GM12878 (cell line): ENCODE measurements at regions not wholly inside any gene's neighbourhood (a gene's known extent, or its start where the extent isn't known, plus 50 kb on each side); places are given as distances from the start of the nearest gene placed in this dataset.

Experiments
- ATAC-seq: fragments of 200-7000 bp; cut with Tn5 transposase; 3 replicates; pipeline ENCODE4 v1.9.1; 2020; ENCODE audit warnings: mild to moderate bottlenecking, moderate library complexity
- BruUV-seq: library from RNA; stranded (reverse); fragments of 400-500 nt; replicated peaks from 2 replicates; lab custom pipeline; 2021; lab: Mats Ljungman, UMichigan
- CTCF ChIA-PET: fragments of 300-600 bp; sonication (Branson Sonifier 250); formaldehyde crosslinking; extraction: SDS; loops from one replicate; lab custom pipeline; 2021; ENCODE audit warnings: inconsistent platforms; lab: Yijun Ruan, JAX
- POLR2A ChIA-PET: fragments of 350-600 bp; formaldehyde crosslinking; extraction: SDS; loops from one replicate; lab custom pipeline; 2021; ENCODE audit warnings: inconsistent platforms; lab: Charles Lee
- RAD21 ChIA-PET: fragments of 300-600 bp; sonication (Branson Sonifier 250); formaldehyde crosslinking; loops from one replicate; lab custom pipeline; 2023; ENCODE audit warnings: antibody characterized with exemption; ENCODE audit not compliant: unreplicated experiment; lab: Charles Lee
- SMC1A ChIA-PET: fragments of 300-600 bp; sonication (Branson Sonifier 250); formaldehyde crosslinking; loops from one replicate; lab custom pipeline; 2023; ENCODE audit not compliant: unreplicated experiment, uncharacterized antibody; lab: Charles Lee
- DNase-seq: peaks from one replicate; pipeline ENCODE4 v3.0.0-alpha.2; 2011; ENCODE audit warnings: low read depth, low spot score
- FAIRE-seq: peaks from 3 replicates; lab custom pipeline; 2011; peaks lifted over from hg19 to GRCh38; lab: Jason Lieb, UNC
- H2AFZ ChIP-seq: 2 replicates; pipeline ENCODE4 v1.6.0; 2011; ENCODE audit warnings: low read depth, low read length, control low read depth; ENCODE audit not compliant: control insufficient read depth
- H3K27ac ChIP-seq: 2 replicates; pipeline ENCODE4 v1.5.1; 2011; ENCODE audit warnings: control low read depth; ENCODE audit not compliant: control insufficient read depth, insufficient read depth
- H3K27me3 ChIP-seq, 2 experiments: replicated peaks in 1 of 2; 2 replicates each; pipeline versions ENCODE4 v1.6.0 to v1.6.1; 2011; ENCODE audit warnings: low read length in 1 of 2; ENCODE audit not compliant: control insufficient read depth in 2 of 2, insufficient read depth in 2 of 2
- H3K36me3 ChIP-seq, 2 experiments: 2 replicates each; pipeline ENCODE4 v1.5.1; 2011; ENCODE audit warnings: low read length in 1 of 2; ENCODE audit not compliant: control insufficient read depth in 2 of 2, insufficient read depth in 2 of 2
- H3K4me1 ChIP-seq: 2 replicates; pipeline ENCODE4 v1.6.1; 2011; ENCODE audit warnings: mild to moderate bottlenecking, low read length, moderate library complexity, mixed read lengths; ENCODE audit not compliant: control insufficient read depth, insufficient read depth
- H3K4me2 ChIP-seq: 2 replicates; pipeline ENCODE4 v1.6.0; 2011; ENCODE audit warnings: control low read depth; ENCODE audit not compliant: control insufficient read depth, insufficient read depth
- H3K4me3 ChIP-seq: fragments of 200-600 bp; sonication (generic); 2 replicates; pipeline ENCODE4 v1.5.1; 2016
- H3K79me2 ChIP-seq: 2 replicates; pipeline ENCODE4 v1.6.0; 2011; ENCODE audit warnings: low read length; ENCODE audit not compliant: control insufficient read depth, insufficient read depth
- H3K9ac ChIP-seq: 2 replicates; pipeline ENCODE4 v1.8.0; 2011; ENCODE audit warnings: low read length, control low read depth, mixed read lengths; ENCODE audit not compliant: control insufficient read depth, insufficient read depth
- H3K9me3 ChIP-seq: replicated peaks from 3 replicates; pipeline ENCODE4 v1.5.1; 2011; ENCODE audit warnings: mild to moderate bottlenecking, low read length; ENCODE audit not compliant: control insufficient read depth, insufficient read depth
- H4K20me1 ChIP-seq: 2 replicates; pipeline ENCODE4 v1.6.0; 2011; ENCODE audit not compliant: control insufficient read depth, insufficient read depth
- ASH2L ChIP-seq: fragments of 300-600, 200-600 bp; sonication (generic); IDR thresholded peaks from 2 replicates; pipeline ENCODE4 v1.6.1; 2017; ENCODE audit warnings: low read depth, mild to moderate bottlenecking, borderline replicate concordance
- BMI1 ChIP-seq: fragments of 450-650 bp; IDR thresholded peaks from 2 replicates; pipeline ENCODE4 v1.6.1; 2016; ENCODE audit warnings: mild to moderate bottlenecking, moderate library complexity, borderline replicate concordance
- NR2F1 ChIP-seq: fragments of 450-650 bp; conservative IDR thresholded peaks from 2 replicates; pipeline ENCODE4 v1.6.1; 2017; ENCODE audit warnings: mild to moderate bottlenecking
- POLR2AphosphoS5 ChIP-seq: IDR thresholded peaks from 2 replicates; pipeline ENCODE4 v1.6.1; 2011; ENCODE audit warnings: mild to moderate bottlenecking, low read length, inconsistent platforms
- RAD51 ChIP-seq: fragments of 450-650 bp; IDR thresholded peaks from 2 replicates; pipeline ENCODE4 v1.6.1; 2016; ENCODE audit warnings: moderate library complexity, mild to moderate bottlenecking, inconsistent platforms
- SMAD5 ChIP-seq: IDR thresholded peaks from 2 replicates; pipeline ENCODE4 v1.6.1; 2016; ENCODE audit warnings: antibody characterized with exemption, low read depth
- SPI1 ChIP-seq: IDR thresholded peaks from 2 replicates; pipeline ENCODE4 v1.6.1; 2011; ENCODE audit warnings: low read depth, mild to moderate bottlenecking, low read length, moderate library complexity, borderline replicate concordance; ENCODE audit not compliant: insufficient read depth
- TBL1XR1 ChIP-seq: IDR thresholded peaks from 2 replicates; pipeline ENCODE4 v1.6.1; 2012; ENCODE audit warnings: low read depth, low read length, improper control_type of control experiment
- USF2 ChIP-seq: IDR thresholded peaks from 2 replicates; pipeline ENCODE4 v1.6.1; 2011; ENCODE audit warnings: low read depth, low read length, improper control_type of control experiment, borderline replicate concordance
- WGBS: methylation state at CpG from one replicate; pipeline ENCODE4 v1.1.6; 2016; ENCODE audit warnings: low lambda C conversion rate; ENCODE audit not compliant: insufficient replicate concordance, insufficient coverage; ENCODE audit errors: missing lambda C conversion rate; 5-methylcytosine and 5-hydroxymethylcytosine counted together
- in situ Hi-C: fragments of 300-500 bp; cut with MboI; formaldehyde crosslinking; loops from 9 replicates; pipeline ENCODE4 v1.14.3; 2018; ENCODE audit warnings: mixed read lengths
- intact Hi-C: fragments of 100-400 bp; cut with micrococcal nuclease; formaldehyde crosslinking; loops from one replicate; pipeline ENCODE4 v1.14.2; 2022; ENCODE audit not compliant: unreplicated experiment
- TF ChIP-seq, protein P1 (sequence below): fragments of 450-650 bp; IDR thresholded peaks from 2 replicates; pipeline ENCODE4 v1.6.1; 2017; ENCODE audit warnings: mild to moderate bottlenecking
- TF ChIP-seq, protein P2 (sequence below): fragments of 450-650 bp; IDR thresholded peaks from 2 replicates; pipeline ENCODE4 v1.6.1; 2017; ENCODE audit warnings: low read depth, mild to moderate bottlenecking, moderate library complexity

DNA sequence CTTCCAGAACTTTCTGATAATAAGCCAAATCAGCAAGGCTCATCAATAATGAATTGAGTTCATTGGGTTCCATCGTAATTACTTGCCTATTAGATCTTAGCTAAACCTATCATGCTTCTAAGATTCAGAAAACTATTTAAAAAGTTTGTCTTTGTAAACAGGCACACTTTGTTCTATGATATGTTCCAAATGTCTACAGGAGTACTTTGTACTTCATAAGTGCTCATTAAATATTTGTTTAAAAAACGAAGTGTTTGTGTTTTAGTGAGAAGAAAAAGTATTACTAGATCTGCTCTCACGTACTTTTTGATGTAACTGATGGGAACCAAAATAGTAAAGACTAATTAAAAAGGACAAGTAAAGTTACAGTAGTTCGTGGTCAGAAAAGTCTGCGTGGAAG lies 172.8 kb upstream of the FLRT2 start:
- no TSS peak for BruUV-seq
- Histone ChIP-seq H3K27me3 (no peaks in the 10 kb centered on the region), H3K4me2 (no peak overlapping the region), H3K9ac (no peak overlapping the region), H4K20me1 (no peaks in the 10 kb centered on the region), H3K4me3 (no peak overlapping the region), H3K9me3 (no peaks in the 10 kb centered on the region; the same call in 2 of the 3 replicates), H3K27ac (no peak overlapping the region), H2AFZ (no peak overlapping the region), H3K79me2 (no peaks in the 10 kb centered on the region), H3K4me1 (no peaks in the 10 kb centered on the region), H3K36me3 (no peaks in the 10 kb centered on the region)
- intact Hi-C loops, result no loop called here
- ATAC-seq (no peak), DNase-seq (no peak), FAIRE-seq (no peak)
- ChIA-PET RAD21 (no interaction called here), SMC1A (no interaction called here), POLR2A (no interaction called here), CTCF (no interaction called here)
- in situ Hi-C loops, result no loop called here
- 0% methylated on average over 5 of the region's 5 CpGs for WGBS
- TF ChIP-seq POLR2AphosphoS5 (no peak), NR2F1 (no peak)

- Histone ChIP-seq H4K20me1 (no peaks in the 10 kb centered on the region), H3K36me3 (no peaks in the 10 kb centered on the region), H3K4me1 (no peaks in the 10 kb centered on the region), H3K27me3 (no peaks in the 10 kb centered on the region), H3K9ac (no peak overlapping the region), H3K9me3 (no peaks in the 10 kb centered on the region; the same call in 2 of the 3 replicates), H2AFZ (no peak overlapping the region), H3K79me2 (no peaks in the 10 kb centered on the region), H3K27ac (no peak overlapping the region), H3K4me2 (no peak overlapping the region), H3K4me3 (no peak overlapping the region)
- RAD21 ChIA-PET, result no interaction called here
- ATAC-seq, result no peak
- POLR2A ChIA-PET, result no interaction called here
- no peak for FAIRE-seq
- CTCF ChIA-PET, result no interaction called here
- no peak for DNase-seq
- SMC1A ChIA-PET, result no interaction called here
- intact Hi-C loops, result no loop called here
- no TSS peak for BruUV-seq
- WGBS, result 0% methylated on average over 1 of the region's 1 CpG
- in situ Hi-C loops, result no loop called here
- TF ChIP-seq BMI1 (no peak), USF2 (no peak), ASH2L (no peak), SPI1 (no peak), RAD51 (no peak), SMAD5 (no peak), TBL1XR1 (no peak)
- TF ChIP-seq, protein P1, sequence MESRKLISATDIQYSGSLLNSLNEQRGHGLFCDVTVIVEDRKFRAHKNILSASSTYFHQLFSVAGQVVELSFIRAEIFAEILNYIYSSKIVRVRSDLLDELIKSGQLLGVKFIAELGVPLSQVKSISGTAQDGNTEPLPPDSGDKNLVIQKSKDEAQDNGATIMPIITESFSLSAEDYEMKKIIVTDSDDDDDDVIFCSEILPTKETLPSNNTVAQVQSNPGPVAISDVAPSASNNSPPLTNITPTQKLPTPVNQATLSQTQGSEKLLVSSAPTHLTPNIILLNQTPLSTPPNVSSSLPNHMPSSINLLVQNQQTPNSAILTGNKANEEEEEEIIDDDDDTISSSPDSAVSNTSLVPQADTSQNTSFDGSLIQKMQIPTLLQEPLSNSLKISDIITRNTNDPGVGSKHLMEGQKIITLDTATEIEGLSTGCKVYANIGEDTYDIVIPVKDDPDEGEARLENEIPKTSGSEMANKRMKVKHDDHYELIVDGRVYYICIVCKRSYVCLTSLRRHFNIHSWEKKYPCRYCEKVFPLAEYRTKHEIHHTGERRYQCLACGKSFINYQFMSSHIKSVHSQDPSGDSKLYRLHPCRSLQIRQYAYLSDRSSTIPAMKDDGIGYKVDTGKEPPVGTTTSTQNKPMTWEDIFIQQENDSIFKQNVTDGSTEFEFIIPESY, result no peak
- TF ChIP-seq, protein P2, sequence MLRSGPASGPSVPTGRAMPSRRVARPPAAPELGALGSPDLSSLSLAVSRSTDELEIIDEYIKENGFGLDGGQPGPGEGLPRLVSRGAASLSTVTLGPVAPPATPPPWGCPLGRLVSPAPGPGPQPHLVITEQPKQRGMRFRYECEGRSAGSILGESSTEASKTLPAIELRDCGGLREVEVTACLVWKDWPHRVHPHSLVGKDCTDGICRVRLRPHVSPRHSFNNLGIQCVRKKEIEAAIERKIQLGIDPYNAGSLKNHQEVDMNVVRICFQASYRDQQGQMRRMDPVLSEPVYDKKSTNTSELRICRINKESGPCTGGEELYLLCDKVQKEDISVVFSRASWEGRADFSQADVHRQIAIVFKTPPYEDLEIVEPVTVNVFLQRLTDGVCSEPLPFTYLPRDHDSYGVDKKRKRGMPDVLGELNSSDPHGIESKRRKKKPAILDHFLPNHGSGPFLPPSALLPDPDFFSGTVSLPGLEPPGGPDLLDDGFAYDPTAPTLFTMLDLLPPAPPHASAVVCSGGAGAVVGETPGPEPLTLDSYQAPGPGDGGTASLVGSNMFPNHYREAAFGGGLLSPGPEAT, result no peak
These were observed 171.7 kb upstream of the FLRT2 start for GRCh38 chr14:85358136-85358785.
